Astrocyte (in vitro differentiated cells and primary cell): ENCODE measurements at regions not wholly inside any gene's neighbourhood (a gene's known extent, or its start where the extent isn't known, plus 50 kb on each side); places are given as distances from the start of the nearest gene placed in this dataset.

Source experiments
- CTCF ChIP-seq: IDR thresholded peaks from 2 replicates; pipeline ENCODE4 v1.5.1; 2011; ENCODE audit warnings: low read depth, mild to moderate bottlenecking, inconsistent platforms, low read length, moderate library complexity; ENCODE audit not compliant: insufficient read depth
- EZH2 ChIP-seq: IDR thresholded peaks from 2 replicates; pipeline ENCODE4 v1.6.1; 2012; ENCODE audit warnings: mild to moderate bottlenecking, low read length, inconsistent platforms; ENCODE audit not compliant: insufficient read depth

- TF ChIP-seq CTCF (no peak), EZH2 (no peak)
Observed at GRCh38 chrX:33906971-33907370, 225.1 kb downstream of the FAM47A start.
